ENCODE measurements at regions not wholly inside any gene's neighbourhood (a gene's known extent, or its start where the extent isn't known, plus 50 kb on each side); places are given as distances from the start of the nearest gene placed in this dataset.

- TF ChIP-seq CTCF (IDR thresholded peaks at IDR 0.05): no peak
- TF ChIP-seq POLR2AphosphoS5 (IDR thresholded peaks at IDR 0.05): no peak
These were observed 64.1 kb downstream of the NCOR2 start for GRCh38 chr12:124503305-124503704.
